ENCODE measurements at regions not wholly inside any gene's neighbourhood (a gene's known extent, or its start where the extent isn't known, plus 50 kb on each side); places are given as distances from the start of the nearest gene placed in this dataset.

- in situ Hi-C loops (cut with MboI; ENCODE audit: low pct_ligation_motif_present in 1 of 4, low pct_unique_long_range_greater_than_20kb in 1 of 4, low sequenced_read_pairs in 3 of 4) (no loop called here), intact Hi-C loops (cut with DNase I; ENCODE audit: low total_unique reads) (no loop called here)
- Histone ChIP-seq H3K4me1 (no peaks in the 10 kb centered on the region), H3K27ac (no peak overlapping the region), H3K27me3 (no peaks in the 10 kb centered on the region), H3K4me3 (no peak overlapping the region), H3K9me3 (no peaks in the 10 kb centered on the region), H3K36me3 (no peaks in the 10 kb centered on the region)
- TF ChIP-seq, protein P1, sequence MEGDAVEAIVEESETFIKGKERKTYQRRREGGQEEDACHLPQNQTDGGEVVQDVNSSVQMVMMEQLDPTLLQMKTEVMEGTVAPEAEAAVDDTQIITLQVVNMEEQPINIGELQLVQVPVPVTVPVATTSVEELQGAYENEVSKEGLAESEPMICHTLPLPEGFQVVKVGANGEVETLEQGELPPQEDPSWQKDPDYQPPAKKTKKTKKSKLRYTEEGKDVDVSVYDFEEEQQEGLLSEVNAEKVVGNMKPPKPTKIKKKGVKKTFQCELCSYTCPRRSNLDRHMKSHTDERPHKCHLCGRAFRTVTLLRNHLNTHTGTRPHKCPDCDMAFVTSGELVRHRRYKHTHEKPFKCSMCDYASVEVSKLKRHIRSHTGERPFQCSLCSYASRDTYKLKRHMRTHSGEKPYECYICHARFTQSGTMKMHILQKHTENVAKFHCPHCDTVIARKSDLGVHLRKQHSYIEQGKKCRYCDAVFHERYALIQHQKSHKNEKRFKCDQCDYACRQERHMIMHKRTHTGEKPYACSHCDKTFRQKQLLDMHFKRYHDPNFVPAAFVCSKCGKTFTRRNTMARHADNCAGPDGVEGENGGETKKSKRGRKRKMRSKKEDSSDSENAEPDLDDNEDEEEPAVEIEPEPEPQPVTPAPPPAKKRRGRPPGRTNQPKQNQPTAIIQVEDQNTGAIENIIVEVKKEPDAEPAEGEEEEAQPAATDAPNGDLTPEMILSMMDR (IDR thresholded peaks at IDR 0.05), result no peak
- no peak for TF ChIP-seq EP300 (IDR thresholded peaks at IDR 0.05; ENCODE audit: low read depth)
- no peak for TF ChIP-seq POLR2A (IDR thresholded peaks at IDR 0.05)
- TF ChIP-seq POLR2AphosphoS5 (IDR thresholded peaks at IDR 0.05), result no peak
- WGBS, 2 donors (ENCODE audit: low coverage in 1 of 2), result 83 to 100% methylated on average over 1 of the region's 1 CpG
- no peak for DNase-seq
Observed at GRCh38 chr1:55839221-55839620, 624.1 kb upstream of the USP24 start.

- peaks cover 3 to 4% (median 4%) of the 10 kb centered on the region in 4 donors for H3K4me1 ChIP-seq
- intact Hi-C loops (cut with DNase I; ENCODE audit: low total_unique reads) (no loop called here), in situ Hi-C loops (cut with MboI; ENCODE audit: low pct_ligation_motif_present in 1 of 4, low pct_unique_long_range_greater_than_20kb in 1 of 4, low sequenced_read_pairs in 3 of 4) (no loop called here)
- WGBS, 2 donors (ENCODE audit: low coverage in 1 of 2), result 80% methylated on average over 3 of the region's 3 CpGs; no CpG with 5 or more reads in 1 of the 2 donors
- DNase-seq, result no peak
- no peaks in the 10 kb centered on the region for H3K36me3 ChIP-seq
- TF ChIP-seq, protein P1 (IDR thresholded peaks at IDR 0.05), result no peak
- TF ChIP-seq POLR2A (IDR thresholded peaks at IDR 0.05) (no peak), EP300 (IDR thresholded peaks at IDR 0.05; ENCODE audit: low read depth) (no peak), POLR2AphosphoS5 (IDR thresholded peaks at IDR 0.05) (no peak)
- H3K27ac ChIP-seq, result no peak overlapping the region
- H3K4me3 ChIP-seq, result no peak overlapping the region
- no peaks in the 10 kb centered on the region for H3K9me3 ChIP-seq
- no peaks in the 10 kb centered on the region for H3K27me3 ChIP-seq
Observed at GRCh38 chr1:55836086-55836485, 620.9 kb upstream of the USP24 start.

GRCh38 chr1:55833529-55834091 lies 618.4 kb upstream of the USP24 start:
- Histone ChIP-seq H3K9me3 (no peaks in the 10 kb centered on the region), H3K36me3 (no peaks in the 10 kb centered on the region), H3K4me1 (peaks cover 3 to 4% (median 4%) of the 10 kb centered on the region in 4 donors), H3K27me3 (no peaks in the 10 kb centered on the region), H3K27ac (peak overlapping the region in 3 of 4 donors; percentile 6 to 50 (median 19)), H3K4me3 (no peak overlapping the region)
- WGBS, 2 donors (ENCODE audit: low coverage in 1 of 2), result 44 to 80% methylated on average over 1 to 2 of the region's 2 CpGs
- no peak for DNase-seq
- TF ChIP-seq EP300 (IDR thresholded peaks at IDR 0.05; ENCODE audit: low read depth), result no peak
- TF ChIP-seq, protein P1 (IDR thresholded peaks at IDR 0.05), result no peak
- intact Hi-C loops (cut with DNase I; ENCODE audit: low total_unique reads) (no loop called here), in situ Hi-C loops (cut with MboI; ENCODE audit: low pct_ligation_motif_present in 1 of 4, low pct_unique_long_range_greater_than_20kb in 1 of 4, low sequenced_read_pairs in 3 of 4) (no loop called here)

GRCh38 chr1:55831759-55832158 lies 616.6 kb upstream of the USP24 start:
- Histone ChIP-seq H3K27me3 (no peaks in the 10 kb centered on the region), H3K27ac (no peak overlapping the region), H3K4me1 (peaks cover 3 to 4% (median 4%) of the 10 kb centered on the region in 4 donors), H3K9me3 (no peaks in the 10 kb centered on the region), H3K4me3 (no peak overlapping the region), H3K36me3 (no peaks in the 10 kb centered on the region)
- intact Hi-C loops (cut with DNase I; ENCODE audit: low total_unique reads) (no loop called here), in situ Hi-C loops (cut with MboI; ENCODE audit: low pct_ligation_motif_present in 1 of 4, low pct_unique_long_range_greater_than_20kb in 1 of 4, low sequenced_read_pairs in 3 of 4) (no loop called here)
- TF ChIP-seq POLR2A (IDR thresholded peaks at IDR 0.05) (no peak), POLR2AphosphoS5 (IDR thresholded peaks at IDR 0.05) (no peak), EP300 (IDR thresholded peaks at IDR 0.05; ENCODE audit: low read depth) (no peak)
- TF ChIP-seq, protein P1 (IDR thresholded peaks at IDR 0.05), result no peak
- DNase-seq, result no peak
- WGBS, 2 donors (ENCODE audit: low coverage in 1 of 2), result 59 to 69% methylated on average over 3 of the region's 3 CpGs
